CD14-positive monocyte (primary cell): ENCODE measurements at regions not wholly inside any gene's neighbourhood (a gene's known extent, or its start where the extent isn't known, plus 50 kb on each side); places are given as distances from the start of the nearest gene placed in this dataset.

Experiments
- DNase-seq, 3 donors: peaks; one replicate each; pipeline ENCODE4 v3.0.0-alpha.2; 2011 to 2022
- H2AFZ ChIP-seq: 2 replicates; pipeline ENCODE4 v1.6.0; 2012; ENCODE audit warnings: mild to moderate bottlenecking, low read depth, low read length, inconsistent platforms; ENCODE audit not compliant: insufficient read depth, poor library complexity, severe bottlenecking
- H3K27ac ChIP-seq, 2 donors: 1 replicate in 1 of 2; 2 replicates in 1 of 2; pipeline ENCODE4 v1.5.1; 2012 to 2013; ENCODE audit warnings: low read length in 2 of 2, control low read depth in 1 of 2, inconsistent platforms in 1 of 2, low read depth in 1 of 2, mild to moderate bottlenecking in 1 of 2
- H3K27me3 ChIP-seq, 2 donors: one replicate each; pipeline versions ENCODE4 v1.6.0 to v1.6.1; 2011 to 2013; ENCODE audit warnings: low read length in 2 of 2; ENCODE audit not compliant: control insufficient read depth in 2 of 2, insufficient read depth in 2 of 2
- H3K36me3 ChIP-seq, 2 donors: replicated peaks in 1 of 2; 1 replicate in 1 of 2; 2 replicates in 1 of 2; pipeline versions ENCODE4 v1.5.1 to v1.6.1; 2012 to 2013; ENCODE audit warnings: low read length in 2 of 2, control low read depth in 1 of 2, inconsistent platforms in 1 of 2, mild to moderate bottlenecking in 1 of 2; ENCODE audit not compliant: insufficient read depth in 2 of 2, control insufficient read depth in 1 of 2
- H3K4me1 ChIP-seq, 2 donors: 1 replicate in 1 of 2; 2 replicates in 1 of 2; pipeline versions ENCODE4 v1.5.1 to v1.6.1; 2012 to 2013; ENCODE audit warnings: low read length in 2 of 2, control low read depth in 1 of 2, inconsistent platforms in 1 of 2, mild to moderate bottlenecking in 1 of 2, moderate library complexity in 1 of 2; ENCODE audit not compliant: insufficient read depth in 2 of 2, control insufficient read depth in 1 of 2
- H3K4me2 ChIP-seq: replicated peaks from 2 replicates; pipeline ENCODE3; 2012; ENCODE audit warnings: low read length, moderate library complexity, mild to moderate bottlenecking; ENCODE audit not compliant: poor library complexity, severe bottlenecking; ENCODE audit errors: extremely low read depth
- H3K4me3 ChIP-seq, 3 experiments: fragments of 200-600 bp in 1 of 3; sonication (generic) in 1 of 3; replicated peaks in 1 of 3; 1 replicate in 2 of 3; 2 replicates in 1 of 3; pipeline ENCODE4 v1.5.1; 2011 to 2013; ENCODE audit warnings: low read length in 3 of 3, mild to moderate bottlenecking in 3 of 3, control low read depth in 2 of 3, low read depth in 2 of 3, inconsistent platforms in 1 of 3, moderate library complexity in 1 of 3
- H3K79me2 ChIP-seq: 2 replicates; pipeline ENCODE4 v1.6.0; 2012; ENCODE audit warnings: mild to moderate bottlenecking, control low read depth, inconsistent platforms, low read length, moderate library complexity; ENCODE audit not compliant: insufficient read depth
- H3K9ac ChIP-seq: 2 replicates; pipeline ENCODE4 v1.6.0; 2017; ENCODE audit warnings: low read length, mild to moderate bottlenecking; ENCODE audit not compliant: insufficient read depth, poor library complexity, severe bottlenecking
- H3K9me3 ChIP-seq, 2 donors: replicated peaks in 1 of 2; 1 replicate in 1 of 2; 2 replicates in 1 of 2; pipeline versions ENCODE4 v1.5.1 to v1.6.1; 2012 to 2013; ENCODE audit warnings: low read length in 2 of 2, control low read depth in 1 of 2; ENCODE audit not compliant: control insufficient read depth in 1 of 2, insufficient read depth in 1 of 2
- H4K20me1 ChIP-seq: 2 replicates; pipeline ENCODE4 v1.6.0; 2012; ENCODE audit warnings: mild to moderate bottlenecking, low read length, control low read depth, moderate library complexity; ENCODE audit not compliant: insufficient read depth
- H3K27ac Mint-ChIP-seq, 7 donors: one replicate each; pipeline ENCODE4 v1.8.0; 2020; ENCODE audit warnings: mild to moderate bottlenecking in 7 of 7, mixed read lengths in 7 of 7, moderate library complexity in 6 of 7, inconsistent platforms in 2 of 7
- H3K27me3 Mint-ChIP-seq, 3 donors: one replicate each; pipeline ENCODE4 v1.8.0; 2021 to 2022; ENCODE audit warnings: low read depth in 3 of 3, mild to moderate bottlenecking in 3 of 3, mixed read lengths in 3 of 3, moderate library complexity in 3 of 3, inconsistent platforms in 1 of 3
- H3K36me3 Mint-ChIP-seq, 2 donors: one replicate each; pipeline ENCODE4 v1.8.0; 2020; ENCODE audit warnings: mixed read lengths in 2 of 2, inconsistent platforms in 1 of 2, mild to moderate bottlenecking in 1 of 2
- H3K4me1 Mint-ChIP-seq: one replicate; pipeline ENCODE4 v1.8.0; 2020; ENCODE audit warnings: mild to moderate bottlenecking, mixed read lengths
- H3K4me3 Mint-ChIP-seq, 2 donors: one replicate each; pipeline ENCODE4 v1.8.0; 2020; ENCODE audit warnings: mild to moderate bottlenecking in 2 of 2, mixed read lengths in 2 of 2, moderate library complexity in 1 of 2
- H3K9me3 Mint-ChIP-seq, 7 donors: one replicate each; pipeline ENCODE4 v1.8.0; 2020 to 2022; ENCODE audit warnings: mixed read lengths in 7 of 7, mild to moderate bottlenecking in 6 of 7, moderate library complexity in 6 of 7, inconsistent platforms in 2 of 7
- CTCF ChIP-seq: fragments of 200-600 bp; IDR thresholded peaks from one replicate; pipeline ENCODE4 v1.8.0; 2022; ENCODE audit warnings: antibody characterized with exemption, mild to moderate bottlenecking
- WGBS: methylation state at CpG from one replicate; pipeline ENCODE4 v1.1.5; 2013; ENCODE audit warnings: missing lambda C conversion rate; ENCODE audit not compliant: insufficient coverage; 5-methylcytosine and 5-hydroxymethylcytosine counted together
- intact Hi-C, 2 donors: fragments of 100-400 bp; cut with micrococcal nuclease; formaldehyde crosslinking; loops; one replicate each; pipeline versions ENCODE4 v1.15.0 to v1.15.1; 2023

- Histone ChIP-seq H3K4me1 (peaks cover 13 to 18% of the 10 kb centered on the region in 2 donors), H3K27ac (no peak overlapping the region), H3K9ac (no peak overlapping the region), H3K4me2 (no peak overlapping the region), H4K20me1 (no peaks in the 10 kb centered on the region), H3K79me2 (no peaks in the 10 kb centered on the region), H2AFZ (no peak overlapping the region), H3K36me3 (no peaks in the 10 kb centered on the region), H3K27me3 (no peaks in the 10 kb centered on the region), H3K9me3 (peaks cover 17 to 21% of the 10 kb centered on the region in 2 donors), H3K4me3 (no peak overlapping the region)
- WGBS, result 100% methylated on average over 3 of the region's 9 CpGs
- Mint-ChIP-seq H3K4me1 (peaks cover 25% of the 10 kb centered on the region), H3K27me3 (peaks cover 0 to 9% (median 0%) of the 10 kb centered on the region in 3 donors), H3K4me3 (no peak overlapping the region), H3K27ac (peak overlapping the region in 2 of 7 donors; percentile 43 to 52), H3K9me3 (peaks cover 15 to 29% (median 19%) of the 10 kb centered on the region in 7 donors), H3K36me3 (peaks cover 5 to 10% of the 10 kb centered on the region in 2 donors)
- DNase-seq, result no peak
- intact Hi-C loops, result loop anchor here in 1 of 2 donors (10.0 kb wide), 1 partner anchor 89 kb away; no protein-coding TSS in a partner anchor
- no peak for TF ChIP-seq CTCF
These were observed 122.5 kb downstream of the OAT start for GRCh38 chr10:124296121-124296812.

- Mint-ChIP-seq H3K27ac (no peak overlapping the region), H3K4me1 (peaks cover 37% of the 10 kb centered on the region), H3K9me3 (peaks cover 4 to 17% (median 8%) of the 10 kb centered on the region in 7 donors), H3K4me3 (no peak overlapping the region), H3K36me3 (no peaks in the 10 kb centered on the region), H3K27me3 (peaks cover 0 to 11% (median 0%) of the 10 kb centered on the region in 3 donors)
- Histone ChIP-seq H3K4me2 (no peak overlapping the region), H2AFZ (no peak overlapping the region), H3K9ac (no peak overlapping the region), H3K4me3 (no peak overlapping the region), H3K36me3 (no peaks in the 10 kb centered on the region), H3K9me3 (peaks cover 5 to 10% of the 10 kb centered on the region in 2 donors), H3K4me1 (peaks cover 24 to 30% of the 10 kb centered on the region in 2 donors), H3K27ac (no peak overlapping the region), H3K79me2 (no peaks in the 10 kb centered on the region), H4K20me1 (no peaks in the 10 kb centered on the region), H3K27me3 (no peaks in the 10 kb centered on the region)
- no peak for TF ChIP-seq CTCF
- WGBS, result 95% methylated on average over 17 of the region's 22 CpGs
- no peak for DNase-seq
- intact Hi-C loops, result loop anchor here in 1 of 2 donors (5.0 to 10.0 kb wide), 2 partner anchors 43 to 90 kb away; no protein-coding TSS in a partner anchor
These were observed 123.6 kb downstream of the OAT start for GRCh38 chr10:124294811-124295770.
